Epithelial cell of proximal tubule (primary cell): ENCODE measurements at regions not wholly inside any gene's neighbourhood (a gene's known extent, or its start where the extent isn't known, plus 50 kb on each side); places are given as distances from the start of the nearest gene placed in this dataset.

ENCODE experiments used
- DNase-seq: peaks from one replicate; pipeline ENCODE4 v3.0.0-alpha.2; 2011; ENCODE audit warnings: low read depth
- H3K4me3 ChIP-seq: 2 replicates; pipeline ENCODE4 v1.5.1; 2011; ENCODE audit warnings: low read depth, mild to moderate bottlenecking, low read length
- CTCF ChIP-seq: conservative IDR thresholded peaks from 2 replicates; pipeline ENCODE4 v1.5.1; 2012; ENCODE audit warnings: low read depth, mild to moderate bottlenecking, low read length

- TF ChIP-seq CTCF = no peak
- H3K4me3 ChIP-seq = no peak overlapping the region
- DNase-seq = no peak
Measured at GRCh38 chr9:89822996-89823395, 218.2 kb downstream of the GADD45G start.

- no peak for TF ChIP-seq CTCF
- no peak overlapping the region for H3K4me3 ChIP-seq
- no peak for DNase-seq
Measured at GRCh38 chr9:89825669-89826068, 220.9 kb downstream of the GADD45G start.

GRCh38 chr9:89826186-89826585, 221.4 kb downstream of the GADD45G start:
- TF ChIP-seq CTCF = no peak
- DNase-seq = no peak
- no peak overlapping the region for H3K4me3 ChIP-seq

GRCh38 chr9:89829346-89829745, 224.5 kb downstream of the GADD45G start:
- TF ChIP-seq CTCF = no peak
- H3K4me3 ChIP-seq = no peak overlapping the region
- DNase-seq = no peak

- no peak for TF ChIP-seq CTCF
- DNase-seq = no peak
- H3K4me3 ChIP-seq = no peak overlapping the region
Measured at GRCh38 chr9:89835666-89836065, 230.9 kb downstream of the GADD45G start.

- DNase-seq = no peak
- no peak for TF ChIP-seq CTCF
- H3K4me3 ChIP-seq = no peak overlapping the region
Measured at GRCh38 chr9:89837162-89837933, 232.5 kb downstream of the GADD45G start.

GRCh38 chr9:89837934-89838310, 233.1 kb downstream of the GADD45G start:
- DNase-seq = no peak
- H3K4me3 ChIP-seq = no peak overlapping the region
- no peak for TF ChIP-seq CTCF
